ENCODE measurements at regions not wholly inside any gene's neighbourhood (a gene's known extent, or its start where the extent isn't known, plus 50 kb on each side); places are given as distances from the start of the nearest gene placed in this dataset.

GRCh38 chr13:82259284-82259683 is 1623.0 kb downstream of the SLITRK1 start:
- no peak overlapping the region for H3K9ac ChIP-seq
- H3K27me3 ChIP-seq (ENCODE audit: insufficient read depth, low read depth), result no peaks in the 10 kb centered on the region
- no peaks in the 10 kb centered on the region for H3K36me3 ChIP-seq (ENCODE audit: insufficient read depth)
- H3K4me1 ChIP-seq (ENCODE audit: low read depth, poor library complexity, severe bottlenecking), result no peaks in the 10 kb centered on the region
- H3K4me2 ChIP-seq, result no peak overlapping the region
- TF ChIP-seq CTCF (conservative IDR thresholded peaks at IDR 0.05; ENCODE audit: low read depth, low read length), result no peak
- no peak overlapping the region for H3K4me3 ChIP-seq (IDR thresholded peaks at IDR 0.05; ENCODE audit: insufficient read depth, low read depth, low read length)
- H4K20me1 ChIP-seq (ENCODE audit: insufficient read depth), result no peaks in the 10 kb centered on the region
- H2AFZ ChIP-seq (ENCODE audit: low read depth), result no peak overlapping the region
- no peaks in the 10 kb centered on the region for H3K79me2 ChIP-seq (ENCODE audit: insufficient read depth, low read depth)
- no peak overlapping the region for H3K27ac ChIP-seq

- Histone ChIP-seq H3K4me1 (ENCODE audit: low read depth, poor library complexity, severe bottlenecking) (no peaks in the 10 kb centered on the region), H3K79me2 (ENCODE audit: insufficient read depth, low read depth) (no peaks in the 10 kb centered on the region), H3K4me3 (IDR thresholded peaks at IDR 0.05; ENCODE audit: insufficient read depth, low read depth, low read length) (no peak overlapping the region), H4K20me1 (ENCODE audit: insufficient read depth) (no peaks in the 10 kb centered on the region), H2AFZ (ENCODE audit: low read depth) (no peak overlapping the region), H3K27me3 (ENCODE audit: insufficient read depth, low read depth) (no peaks in the 10 kb centered on the region), H3K9ac (no peak overlapping the region), H3K36me3 (ENCODE audit: insufficient read depth) (no peaks in the 10 kb centered on the region), H3K27ac (no peak overlapping the region), H3K4me2 (no peak overlapping the region)
- no peak for TF ChIP-seq CTCF (conservative IDR thresholded peaks at IDR 0.05; ENCODE audit: low read depth, low read length)
These were observed 1624.3 kb downstream of the SLITRK1 start for GRCh38 chr13:82257790-82258507.

- H4K20me1 ChIP-seq (ENCODE audit: insufficient read depth), result no peaks in the 10 kb centered on the region
- no peaks in the 10 kb centered on the region for H3K4me1 ChIP-seq (ENCODE audit: low read depth, poor library complexity, severe bottlenecking)
- H3K4me3 ChIP-seq (IDR thresholded peaks at IDR 0.05; ENCODE audit: insufficient read depth, low read depth, low read length), result no peak overlapping the region
- H3K36me3 ChIP-seq (ENCODE audit: insufficient read depth), result no peaks in the 10 kb centered on the region
- H3K4me2 ChIP-seq, result no peak overlapping the region
- no peaks in the 10 kb centered on the region for H3K79me2 ChIP-seq (ENCODE audit: insufficient read depth, low read depth)
- H3K27ac ChIP-seq, result no peak overlapping the region
- no peak overlapping the region for H3K9ac ChIP-seq
- no peak overlapping the region for H2AFZ ChIP-seq (ENCODE audit: low read depth)
- TF ChIP-seq CTCF (conservative IDR thresholded peaks at IDR 0.05; ENCODE audit: low read depth, low read length), result no peak
- H3K27me3 ChIP-seq (ENCODE audit: insufficient read depth, low read depth), result no peaks in the 10 kb centered on the region
These were observed 1633.5 kb downstream of the SLITRK1 start for GRCh38 chr13:82248762-82249161.

- TF ChIP-seq CTCF (conservative IDR thresholded peaks at IDR 0.05; ENCODE audit: low read depth, low read length), result no peak
These were observed 1636.4 kb downstream of the SLITRK1 start for GRCh38 chr13:82245860-82246259.

More at GRCh38 chr13:82245860-82246259, 1636.4 kb downstream of the SLITRK1 start:
- H3K27ac ChIP-seq, result no peak overlapping the region
- H3K4me2 ChIP-seq, result no peak overlapping the region
- no peak overlapping the region for H3K9ac ChIP-seq
- no peaks in the 10 kb centered on the region for H3K27me3 ChIP-seq (ENCODE audit: insufficient read depth, low read depth)
- no peaks in the 10 kb centered on the region for H3K4me1 ChIP-seq (ENCODE audit: low read depth, poor library complexity, severe bottlenecking)
- H3K36me3 ChIP-seq (ENCODE audit: insufficient read depth), result no peaks in the 10 kb centered on the region
- H2AFZ ChIP-seq (ENCODE audit: low read depth), result no peak overlapping the region
- H3K79me2 ChIP-seq (ENCODE audit: insufficient read depth, low read depth), result no peaks in the 10 kb centered on the region
- H4K20me1 ChIP-seq (ENCODE audit: insufficient read depth), result no peaks in the 10 kb centered on the region
- no peak overlapping the region for H3K4me3 ChIP-seq (IDR thresholded peaks at IDR 0.05; ENCODE audit: insufficient read depth, low read depth, low read length)

Data from KMS-11 (cell line).